ENCODE measurements at regions not wholly inside any gene's neighbourhood (a gene's known extent, or its start where the extent isn't known, plus 50 kb on each side); places are given as distances from the start of the nearest gene placed in this dataset.
"Not testable (repeated sequence)": the region's sequence is repeated elsewhere in the genome, so short reads cannot be mapped to it uniquely, and the experiment has no call there.

DNA sequence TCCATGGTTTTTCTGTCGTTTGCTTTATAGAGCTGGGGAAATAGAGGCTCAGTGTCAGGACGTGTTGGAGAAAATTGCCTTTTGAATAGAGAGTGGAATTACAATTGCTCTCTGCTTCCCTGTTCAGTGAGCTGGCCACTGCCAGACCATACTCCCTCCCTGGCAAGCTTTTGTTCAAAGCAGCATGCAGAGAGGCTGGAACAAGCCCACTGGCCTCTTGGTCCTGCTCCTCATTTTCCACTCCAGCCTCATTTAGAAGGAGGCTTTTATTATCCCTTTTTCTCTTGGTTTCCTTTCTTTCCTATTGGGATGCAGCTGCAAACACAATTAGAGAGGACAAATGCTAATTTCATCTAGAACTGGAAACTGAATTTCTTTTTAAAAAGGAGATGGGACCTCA is 302.2 kb upstream of the PODXL start:
- DNase-seq (ENCODE audit: low read depth): no peak

DNA sequence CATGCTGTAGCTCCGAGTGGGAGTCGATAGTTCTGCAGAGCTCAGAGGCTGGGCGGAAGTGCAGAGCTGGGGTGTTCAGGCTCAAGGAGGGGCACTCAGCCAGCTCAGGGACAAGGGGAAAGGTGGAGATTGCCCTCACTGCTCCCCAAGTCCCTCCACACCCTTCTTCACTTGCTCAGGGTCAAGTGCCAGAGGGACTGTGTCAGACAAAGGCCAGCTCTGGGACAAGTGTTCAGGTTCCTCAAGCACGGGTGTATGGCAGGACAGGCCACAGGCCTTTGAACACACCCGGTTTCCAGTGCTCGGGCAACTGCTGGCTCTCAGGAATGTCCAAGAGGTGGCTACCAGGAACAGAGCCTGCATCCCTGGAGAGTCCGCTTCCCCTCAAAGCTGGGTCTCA is 293.0 kb upstream of the PODXL start:
- no peak for DNase-seq (ENCODE audit: low read depth)

DNA sequence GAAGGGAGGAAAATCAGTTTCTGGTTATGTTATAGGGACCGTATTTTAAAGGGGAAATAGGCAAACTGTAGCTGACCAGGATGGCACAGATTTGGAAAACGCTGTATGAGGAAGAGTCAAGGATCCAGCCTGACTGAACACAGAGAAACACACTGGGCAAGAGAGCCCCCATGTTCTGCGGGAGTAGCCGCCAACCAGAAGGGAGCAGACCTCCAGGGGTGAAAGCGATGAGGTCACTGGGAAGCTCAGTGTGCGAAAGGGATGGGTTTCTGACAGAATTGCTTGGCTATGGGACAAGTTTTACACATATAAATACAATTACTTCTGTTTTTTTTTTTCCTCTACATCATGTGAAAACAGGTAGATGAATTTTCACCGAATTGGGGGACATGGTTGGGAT is 291.6 kb upstream of the PODXL start:
- no peak for DNase-seq (ENCODE audit: low read depth)

DNA sequence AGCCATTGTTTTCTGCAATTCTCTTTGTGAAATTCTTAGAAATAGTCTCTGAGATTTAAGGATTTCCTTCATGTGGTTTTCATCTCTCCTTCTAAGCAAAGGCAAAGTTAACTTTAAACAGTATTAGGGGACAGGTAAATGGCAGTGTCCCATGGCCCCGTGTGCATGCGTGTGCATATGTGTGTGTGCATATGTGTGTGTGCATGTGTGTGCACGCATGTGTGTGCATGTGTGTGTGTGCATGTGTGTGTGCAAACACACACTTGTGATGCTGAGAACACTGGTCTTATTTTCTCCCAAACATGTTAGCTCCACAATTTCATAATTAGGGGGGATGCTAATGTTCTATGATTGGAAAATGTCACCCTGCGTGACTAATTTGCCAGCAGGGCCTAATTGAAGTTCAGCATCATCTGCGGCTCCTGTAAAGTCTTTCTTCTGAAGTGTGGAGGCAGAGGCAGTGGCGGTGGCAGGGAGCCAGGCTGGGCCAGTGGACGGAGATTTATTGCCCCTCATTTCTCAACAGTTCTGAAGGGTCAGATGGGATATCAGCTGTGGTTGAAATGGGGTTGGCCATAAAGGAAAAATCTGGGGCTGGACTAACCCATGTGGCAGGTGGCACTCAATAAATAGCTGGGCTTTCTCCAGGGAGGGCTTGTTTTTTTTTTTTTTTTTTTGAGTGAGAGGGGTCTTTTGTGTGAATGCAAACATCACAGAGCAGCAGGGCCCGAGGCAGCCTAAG is 289.3 kb upstream of the PODXL start:
- no peak for DNase-seq (ENCODE audit: low read depth)

DNA sequence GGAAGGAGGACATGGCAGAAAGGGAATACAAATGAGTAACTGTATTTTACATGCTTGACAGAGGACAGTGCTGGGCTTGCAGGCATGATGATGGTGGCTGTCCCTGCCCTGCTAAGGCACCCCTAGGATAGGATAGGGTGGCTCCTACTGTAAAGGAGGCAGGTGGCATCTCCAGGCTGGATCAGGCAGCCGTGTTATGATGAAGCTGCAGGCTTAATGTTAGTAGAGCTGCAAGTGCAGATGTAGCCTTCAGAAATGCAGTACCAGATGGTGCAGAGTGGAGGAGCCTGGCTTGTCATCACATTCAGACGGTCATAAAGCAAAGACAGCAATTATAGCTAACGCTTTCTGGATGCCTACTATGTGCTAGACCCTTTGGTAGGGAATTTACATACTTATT is 287.9 kb upstream of the PODXL start:
- no peak for DNase-seq (ENCODE audit: low read depth)

DNA sequence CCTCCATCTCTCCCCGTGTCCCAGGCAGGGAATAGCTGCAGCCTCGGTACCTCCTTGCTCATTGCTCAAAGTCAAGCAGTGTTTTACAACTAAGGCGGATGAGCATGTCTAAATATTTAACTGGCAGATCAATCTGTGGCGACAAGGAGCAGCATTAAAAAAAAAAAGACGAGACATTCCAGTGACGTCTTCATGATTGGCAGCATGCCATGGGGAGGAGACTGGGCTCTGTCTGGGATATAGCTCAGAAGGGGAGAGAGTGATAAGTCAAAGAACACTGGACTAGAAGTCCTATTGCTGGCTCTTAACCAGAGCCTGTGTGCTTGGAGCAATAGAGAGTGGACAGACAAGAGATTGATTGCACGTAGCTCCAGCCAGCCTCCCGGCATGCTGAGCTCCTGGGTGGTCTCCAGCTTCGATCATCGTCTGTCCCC is 287.5 kb upstream of the PODXL start:
- DNase-seq (ENCODE audit: low read depth): peak; percentile 3

DNA sequence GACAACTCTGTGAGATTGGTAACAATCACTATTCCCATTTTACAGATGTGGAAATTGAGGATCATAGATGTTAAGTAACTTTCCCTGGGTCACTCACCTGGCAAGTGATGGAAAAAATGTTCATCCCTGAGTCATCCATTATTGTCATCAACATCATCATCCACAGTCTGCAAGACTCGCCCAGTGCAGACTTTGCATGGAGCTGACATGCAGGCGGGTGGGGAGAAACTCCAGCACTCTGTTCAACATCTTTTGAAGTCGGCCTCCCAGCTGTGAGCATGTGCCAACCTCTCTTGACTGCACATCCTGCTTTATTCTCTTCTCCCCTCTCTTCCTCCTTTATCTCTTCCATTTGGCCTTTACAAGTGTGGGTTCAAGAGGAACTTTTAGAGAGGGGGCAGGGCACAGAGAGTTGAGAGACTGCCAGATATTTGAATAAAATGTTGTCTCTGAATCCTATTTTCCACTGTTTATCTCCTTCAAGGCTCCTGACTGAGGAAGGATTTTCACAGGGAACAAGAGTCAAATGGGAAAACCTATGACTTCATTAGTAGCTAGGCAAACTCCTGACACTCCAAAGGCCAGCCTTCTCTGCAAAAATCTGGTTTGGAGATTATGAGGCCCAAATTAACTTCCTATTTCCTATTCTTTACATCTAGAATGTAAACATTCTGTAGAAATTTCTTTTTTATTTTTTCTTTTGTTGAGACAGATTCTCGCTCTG is 283.7 kb upstream of the PODXL start:
- DNase-seq (ENCODE audit: low read depth): no peak

DNA sequence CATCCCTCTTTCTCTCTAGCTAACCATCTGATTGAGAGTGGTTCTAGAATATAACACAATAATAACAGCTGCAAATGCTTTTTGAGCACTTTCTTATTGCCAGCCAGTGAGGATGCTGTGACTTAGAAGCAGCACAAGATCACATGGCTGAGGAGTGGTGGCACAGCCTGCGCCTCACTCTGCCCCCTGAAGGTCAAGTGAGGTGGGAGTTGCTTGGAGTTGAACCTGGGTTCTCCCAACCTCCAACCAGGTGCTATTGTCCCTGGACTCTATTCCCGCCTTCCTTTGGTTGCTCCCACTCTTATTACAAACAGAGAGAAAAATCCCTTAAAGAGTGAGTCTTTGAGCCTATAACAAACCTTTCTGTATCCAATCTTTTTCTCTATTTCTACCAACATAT is 280.3 kb upstream of the PODXL start:
- no peak for DNase-seq (ENCODE audit: low read depth)

DNA sequence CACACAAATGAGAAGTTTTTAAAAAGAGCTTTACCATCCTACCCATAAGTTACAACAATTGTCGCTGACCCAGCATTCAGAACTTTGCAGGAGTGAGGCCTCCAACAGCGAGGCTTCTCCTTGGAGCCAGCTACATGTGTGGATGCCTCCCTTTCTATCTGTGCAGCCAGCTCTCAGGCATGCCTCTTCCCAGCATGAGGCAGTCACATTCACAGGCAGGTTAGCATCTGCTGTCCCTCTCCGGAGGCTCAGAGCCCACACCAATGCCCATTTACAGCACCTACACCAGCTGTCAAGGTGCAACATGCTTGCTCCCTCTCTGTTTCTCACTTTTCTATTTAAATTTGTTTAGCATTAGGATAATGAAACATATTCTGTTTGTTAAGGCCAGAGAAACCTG is 278.7 kb upstream of the PODXL start:
- DNase-seq (ENCODE audit: low read depth): no peak

DNA sequence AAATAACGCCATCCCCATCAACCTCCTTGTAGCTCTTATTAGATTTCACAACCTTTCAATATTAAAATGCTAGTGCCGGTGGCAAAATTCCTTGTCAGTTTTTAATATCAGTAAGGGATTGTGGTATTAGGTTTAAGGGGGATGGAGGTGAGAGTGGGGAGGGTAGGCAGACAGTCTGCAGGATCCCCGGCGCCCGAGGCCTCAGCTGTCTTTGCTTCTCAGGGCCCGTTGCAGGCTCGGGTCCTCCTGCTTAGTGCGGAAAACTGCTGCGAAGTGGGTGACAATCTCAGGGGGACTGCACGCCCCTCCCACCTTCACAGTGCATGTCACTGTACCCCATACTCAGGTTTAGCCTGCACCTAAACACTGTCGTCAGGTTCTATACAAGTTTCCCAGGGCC is 274.3 kb upstream of the PODXL start:
- no peak for DNase-seq (ENCODE audit: low read depth)

DNA sequence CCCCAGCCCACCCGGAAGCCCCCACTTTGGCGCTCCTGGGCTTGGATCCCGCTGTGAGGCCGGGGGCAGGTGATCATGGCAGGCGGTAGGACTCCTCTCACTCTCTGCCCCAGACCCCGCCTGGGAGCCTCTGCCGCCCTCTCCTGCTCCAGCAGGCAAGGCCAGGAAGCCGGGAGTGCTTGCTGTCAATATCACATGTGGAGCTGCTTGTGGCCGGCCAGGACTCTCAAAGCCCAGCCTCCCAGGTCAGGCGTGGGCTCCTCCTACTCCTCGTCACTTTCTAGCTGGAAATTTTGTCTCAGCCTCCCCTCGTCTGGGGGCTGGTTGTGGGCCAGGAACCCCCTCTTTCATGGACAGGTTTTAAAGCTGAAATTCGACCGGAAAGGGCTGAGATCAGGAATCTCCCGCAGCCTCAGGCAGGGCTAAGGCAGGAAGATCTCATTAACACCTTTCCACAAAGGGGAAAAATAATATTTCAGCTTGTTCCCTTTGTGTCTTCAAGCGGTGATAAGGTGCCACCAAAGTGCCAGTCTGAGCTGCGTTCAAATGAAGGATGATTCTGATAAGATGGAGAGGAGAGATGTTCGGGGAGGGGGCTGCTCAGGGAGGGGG is 273.6 kb upstream of the PODXL start:
- DNase-seq (ENCODE audit: low read depth): no peak

DNA sequence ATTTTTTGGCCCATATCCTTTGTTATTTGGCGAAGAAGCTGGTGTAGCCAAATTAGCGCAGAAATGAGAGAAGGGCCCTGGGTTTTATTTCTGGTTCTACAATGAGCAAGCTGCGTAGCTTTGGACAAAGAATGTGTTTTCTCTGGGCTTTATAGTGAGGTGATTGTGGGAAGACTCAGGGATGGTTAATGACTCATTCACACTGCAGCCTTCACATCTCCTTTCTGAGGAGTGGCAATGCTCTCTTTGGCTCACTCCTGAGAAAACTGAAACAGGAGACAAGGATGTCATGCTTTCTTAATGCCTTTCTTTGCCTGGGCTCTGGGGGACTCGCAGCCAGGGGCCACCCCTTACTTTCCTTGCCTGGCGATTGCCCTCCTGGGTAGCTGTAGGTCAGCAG is 271.0 kb upstream of the PODXL start:
- no peak for DNase-seq (ENCODE audit: low read depth)

DNA sequence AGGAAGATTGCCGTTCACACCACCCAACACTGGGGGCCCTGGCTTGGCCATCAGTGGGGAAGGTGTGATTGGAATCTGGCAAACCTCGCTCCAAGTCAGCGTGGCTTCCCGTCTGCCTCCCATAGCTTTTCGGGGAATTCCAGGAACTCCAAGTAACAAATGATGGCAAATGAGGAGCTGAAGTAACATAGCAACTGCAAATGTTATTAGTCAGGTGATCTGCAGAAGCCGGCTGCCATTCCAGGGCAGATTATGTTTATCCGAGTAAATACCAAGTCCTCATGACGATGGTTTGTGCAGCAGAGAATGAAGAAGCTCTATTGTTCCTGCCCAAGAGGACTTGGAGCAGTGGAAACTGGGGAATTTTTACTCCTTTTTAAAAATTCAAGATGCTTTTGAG is 270.5 kb upstream of the PODXL start:
- no peak for DNase-seq (ENCODE audit: low read depth)

DNA sequence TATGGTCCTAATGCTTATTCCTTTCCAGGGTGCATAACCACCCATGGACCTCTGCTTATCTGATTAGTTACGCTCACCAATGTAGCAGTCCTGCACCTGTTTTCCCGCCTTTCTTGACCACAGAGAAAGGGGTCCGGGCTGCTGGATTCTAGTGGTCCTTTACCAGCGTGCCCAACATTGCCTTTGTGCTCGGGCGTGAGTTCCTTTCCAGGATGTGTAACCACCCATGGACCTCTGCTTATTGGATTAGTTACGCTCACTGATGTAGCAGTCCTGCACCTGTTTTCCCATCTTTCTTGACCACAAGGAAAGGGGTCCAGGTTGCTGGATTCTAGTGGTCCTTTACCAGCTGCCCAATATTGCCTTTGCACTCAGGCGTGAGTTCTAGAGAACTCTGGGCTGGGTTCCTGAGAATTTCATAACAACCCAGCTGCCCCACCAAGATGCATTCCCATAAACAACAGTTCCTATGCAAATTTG is 267.6 kb upstream of the PODXL start:
- DNase-seq (ENCODE audit: low read depth): not testable (repeated sequence)

DNA sequence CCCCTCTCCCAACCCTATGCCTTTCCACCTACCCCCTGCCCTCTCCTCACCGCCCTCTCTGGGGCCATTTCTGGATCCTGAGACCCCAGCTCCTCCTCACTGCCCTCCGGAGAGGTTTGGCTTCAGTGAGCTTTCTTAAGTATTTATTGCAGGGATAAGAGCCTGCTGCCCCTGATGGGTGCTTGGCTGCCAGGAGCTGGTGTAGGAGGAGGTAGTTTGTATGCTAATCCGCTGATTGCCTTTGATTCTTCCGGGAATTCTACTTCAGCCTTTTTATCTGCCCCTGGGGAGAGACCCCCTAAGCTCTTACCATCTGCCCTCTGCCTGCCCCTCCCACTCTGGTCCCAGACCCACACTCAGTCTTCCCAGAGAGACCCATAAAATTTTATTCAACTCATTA is 263.5 kb upstream of the PODXL start:
- DNase-seq (ENCODE audit: low read depth): no peak

DNA sequence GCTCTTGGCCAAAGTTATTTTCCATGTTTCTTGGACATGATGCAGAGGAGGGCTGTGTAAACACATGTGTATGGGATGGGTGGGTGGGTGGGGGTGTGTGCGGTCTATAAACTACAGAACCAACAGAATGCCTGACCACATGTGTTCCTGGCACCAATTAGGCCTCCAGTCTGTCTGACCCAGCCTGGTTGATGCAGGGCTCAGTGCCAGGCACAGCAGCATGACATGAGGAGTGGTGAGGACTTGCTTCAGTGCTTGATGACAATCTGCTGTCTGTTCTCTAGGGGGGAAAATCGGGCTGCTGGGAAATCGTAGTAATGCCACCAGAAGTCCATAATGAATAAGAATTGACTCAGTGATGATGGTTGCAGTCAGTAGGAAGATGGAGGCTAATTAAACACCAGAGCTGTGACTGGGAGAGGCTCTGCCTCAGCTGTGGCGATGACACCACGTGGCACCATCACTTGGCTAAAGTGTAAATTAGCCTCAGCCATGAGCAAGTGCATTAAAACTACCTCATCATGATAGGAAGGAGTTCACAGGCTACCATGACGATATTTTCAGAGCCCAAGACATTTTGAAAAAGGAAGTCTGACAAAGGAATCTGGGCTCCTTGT is 260.1 kb upstream of the PODXL start:
- no peak for DNase-seq (ENCODE audit: low read depth)

DNA sequence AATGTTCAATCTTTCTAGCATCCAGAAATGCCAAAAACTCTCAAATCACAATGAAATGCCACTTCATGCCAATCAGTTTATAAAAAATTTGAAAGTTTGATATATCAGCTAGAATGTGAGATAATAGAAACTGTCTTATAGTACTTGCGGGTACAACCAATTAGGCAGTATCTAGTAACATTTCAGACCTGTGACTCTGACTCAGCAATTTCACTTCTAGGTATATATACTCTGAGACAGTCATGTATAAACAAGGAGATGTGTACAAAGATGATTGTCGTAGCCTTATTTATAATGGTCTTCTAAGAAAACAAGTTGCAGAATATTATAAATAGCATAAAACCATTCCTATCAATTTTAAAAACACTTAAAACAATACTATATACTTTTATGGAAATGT is 252.3 kb upstream of the PODXL start:
- DNase-seq (ENCODE audit: low read depth): no peak

DNA sequence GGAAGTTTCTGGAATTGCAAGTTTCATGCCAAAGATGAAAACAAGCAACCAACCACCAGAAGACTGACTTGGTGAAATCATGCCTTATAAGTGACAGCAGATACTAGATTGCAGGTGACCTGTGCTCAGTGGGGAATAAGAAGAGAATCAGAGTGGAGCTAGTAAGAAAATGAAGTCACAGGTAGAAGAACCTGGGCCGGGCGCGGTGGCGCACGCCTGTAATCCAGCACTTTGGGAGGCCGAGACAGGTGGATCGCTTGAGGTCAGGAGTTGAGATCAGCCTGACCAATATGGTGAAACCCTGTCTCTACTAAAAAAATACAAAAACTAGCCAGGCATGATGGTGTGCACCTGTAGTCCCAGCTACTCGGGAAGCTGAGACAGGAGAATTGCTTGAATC is 251.7 kb upstream of the PODXL start:
- DNase-seq (ENCODE audit: low read depth): not testable (repeated sequence)

DNA sequence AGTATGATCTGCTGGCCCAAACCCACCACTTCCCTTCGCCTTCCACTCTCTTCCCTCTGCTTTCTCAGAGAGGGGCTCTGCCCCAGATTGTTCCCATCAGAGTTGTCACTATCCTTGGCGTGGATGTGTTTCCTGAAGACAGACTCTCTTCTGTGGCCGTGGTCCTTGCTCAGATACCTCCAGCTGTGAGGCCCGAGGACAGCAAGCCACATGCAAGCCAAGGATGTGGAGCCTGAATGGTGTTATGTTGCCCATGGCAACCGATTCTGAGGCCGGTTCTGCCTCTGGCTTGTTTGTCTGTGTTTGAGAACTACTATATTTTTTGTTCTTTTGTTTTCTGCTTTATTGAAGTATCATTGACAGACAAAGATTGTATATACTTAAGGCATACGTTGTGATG is 247.4 kb upstream of the PODXL start:
- no peak for DNase-seq (ENCODE audit: low read depth)

DNA sequence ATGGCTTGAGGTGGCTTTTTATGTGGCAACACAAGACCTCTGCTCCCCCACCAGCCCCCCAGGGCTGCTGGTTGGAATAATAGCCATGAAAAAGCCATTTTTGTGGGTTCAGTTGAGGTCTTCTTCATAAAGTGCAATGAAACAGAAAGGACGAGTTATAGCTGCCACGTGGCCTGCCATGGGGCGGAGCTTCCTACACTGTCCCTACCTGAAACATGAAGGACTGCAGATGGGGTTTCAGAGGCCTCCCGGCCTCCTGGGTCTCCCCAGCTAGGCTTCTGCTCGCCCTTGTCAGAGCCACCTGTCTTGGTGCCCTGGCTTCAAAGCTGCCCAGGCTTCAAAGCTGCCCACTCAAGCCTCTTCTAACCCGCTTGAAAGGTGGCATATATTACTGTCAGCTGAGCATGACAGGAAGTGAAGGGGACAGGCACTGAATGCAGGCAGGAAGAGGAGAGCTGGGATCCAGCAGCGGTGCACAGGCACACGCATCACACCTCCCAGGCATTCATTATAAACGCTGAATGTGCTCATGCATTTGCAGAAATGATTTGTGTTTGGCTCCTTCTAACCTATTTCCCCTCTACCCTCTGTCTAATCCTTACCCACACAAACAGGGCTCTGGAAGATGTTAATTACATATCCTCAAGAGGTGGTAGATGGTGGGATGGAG is 245.9 kb upstream of the PODXL start:
- DNase-seq (ENCODE audit: low read depth): no peak

DNA sequence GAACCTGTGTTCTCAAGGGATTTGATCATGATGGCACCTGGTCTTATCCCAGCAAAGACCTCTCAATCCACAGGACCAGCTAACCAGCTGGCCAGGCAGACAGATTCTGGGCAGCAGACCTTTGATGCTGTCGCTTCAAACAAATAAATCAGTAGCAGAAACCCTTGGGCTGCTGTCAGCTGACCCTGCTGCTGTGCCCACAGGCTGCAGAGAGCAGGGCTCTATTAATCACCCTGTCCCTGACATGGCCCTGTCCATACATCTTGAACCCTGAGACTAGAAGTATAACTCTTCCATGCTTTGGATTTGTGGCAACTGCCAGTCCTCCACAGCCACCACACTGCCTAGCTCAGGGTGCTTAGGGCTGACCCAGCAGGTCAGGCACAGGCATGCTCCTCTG is 244.1 kb upstream of the PODXL start:
- no peak for DNase-seq (ENCODE audit: low read depth)

DNA sequence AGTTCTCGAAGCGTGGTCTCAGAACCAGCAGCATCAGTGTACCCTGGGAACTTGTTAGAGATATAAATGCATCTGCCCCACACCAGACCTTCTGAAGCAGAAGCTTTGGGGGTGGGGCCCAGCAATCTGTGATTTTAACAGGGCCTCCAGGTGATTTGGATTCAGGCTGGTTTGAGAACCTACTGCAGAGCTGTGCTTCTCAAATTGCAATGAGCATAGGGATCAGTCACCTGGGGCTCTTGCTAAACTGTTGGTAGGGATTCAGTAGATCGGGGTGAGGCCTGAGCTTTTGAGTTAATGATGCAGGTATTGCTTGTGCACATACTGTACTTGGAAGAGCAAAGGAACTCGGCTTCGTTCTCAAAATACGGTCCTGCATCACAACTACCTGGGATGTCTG is 243.6 kb upstream of the PODXL start:
- DNase-seq (ENCODE audit: low read depth): no peak
